ENCODE measurements at regions not wholly inside any gene's neighbourhood (a gene's known extent, or its start where the extent isn't known, plus 50 kb on each side); places are given as distances from the start of the nearest gene placed in this dataset.

- TF ChIP-seq, protein P1, sequence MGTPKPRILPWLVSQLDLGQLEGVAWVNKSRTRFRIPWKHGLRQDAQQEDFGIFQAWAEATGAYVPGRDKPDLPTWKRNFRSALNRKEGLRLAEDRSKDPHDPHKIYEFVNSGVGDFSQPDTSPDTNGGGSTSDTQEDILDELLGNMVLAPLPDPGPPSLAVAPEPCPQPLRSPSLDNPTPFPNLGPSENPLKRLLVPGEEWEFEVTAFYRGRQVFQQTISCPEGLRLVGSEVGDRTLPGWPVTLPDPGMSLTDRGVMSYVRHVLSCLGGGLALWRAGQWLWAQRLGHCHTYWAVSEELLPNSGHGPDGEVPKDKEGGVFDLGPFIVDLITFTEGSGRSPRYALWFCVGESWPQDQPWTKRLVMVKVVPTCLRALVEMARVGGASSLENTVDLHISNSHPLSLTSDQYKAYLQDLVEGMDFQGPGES (IDR thresholded peaks at IDR 0.05; ENCODE audit: low read depth, low read length), result no peak
- no peak for TF ChIP-seq CTCF (IDR thresholded peaks at IDR 0.05)
- no peak for TF ChIP-seq PBX3 (IDR thresholded peaks at IDR 0.05)
- TF ChIP-seq EZH2phosphoT487 (IDR thresholded peaks at IDR 0.05; ENCODE audit: borderline replicate concordance, low read depth), result no peak
Measured at GRCh38 chr6:27148404-27148795, 99.1 kb upstream of the PRSS16 start (continued).

DNA sequence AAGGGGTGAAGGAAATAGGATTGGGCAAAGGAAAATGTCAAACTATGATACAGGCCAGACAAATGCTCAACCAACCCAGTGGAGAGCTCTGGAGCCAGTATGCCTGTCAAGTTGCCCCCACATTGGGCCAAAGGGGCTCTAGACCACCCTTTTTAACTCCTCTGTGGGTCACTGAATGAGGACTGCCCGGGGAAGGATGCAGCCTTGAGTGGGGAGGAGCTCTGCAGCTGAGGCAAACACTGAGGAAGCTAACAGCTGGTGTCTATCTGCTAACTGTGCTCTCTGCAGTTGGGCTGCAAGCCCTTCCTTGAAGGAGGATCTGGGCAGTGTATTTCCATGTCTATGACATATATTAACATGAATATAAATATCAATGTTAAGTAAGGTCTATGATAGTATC is 98.4 kb upstream of the PRSS16 start:
- H3K4me3 ChIP-seq (ENCODE audit: low read depth in 2 of 2, low read length in 1 of 2), result no peak overlapping the region
- H3K9ac ChIP-seq, result no peak overlapping the region
- TF ChIP-seq MEF2A (IDR thresholded peaks at IDR 0.05; ENCODE audit: borderline replicate concordance, low read depth), result no peak
- TF ChIP-seq FOXJ3 (CRISPR knock-in tag; IDR thresholded peaks at IDR 0.05), result no peak
- no peak for TF ChIP-seq RCOR1 (IDR thresholded peaks at IDR 0.05; ENCODE audit: low read length)
- WGBS (ENCODE audit: low lambda C conversion rate), result 88% methylated on average over 1 of the region's 1 CpG
- no peaks in the 10 kb centered on the region for H3K9me3 ChIP-seq
- ChIA-PET POLR2A (interaction anchor here (0.7 to 1.5 kb wide), 2 partner anchors 17 to 659 kb away, joined by 3 to 7 read pairs; a partner anchor contains a TSS), CTCF (interaction anchor here (0.8 to 1.2 kb wide), 2 partner anchors 22 to 28 kb away, joined by 3 read pairs; no protein-coding TSS in a partner anchor)
- H3K4me2 ChIP-seq, result no peak overlapping the region
- DNase-seq, result no peak
- H4K20me1 ChIP-seq (ENCODE audit: insufficient read depth), result no peaks in the 10 kb centered on the region
- peaks cover 25% of the 10 kb centered on the region for H3F3A ChIP-seq (replicated peaks; ENCODE audit: insufficient read depth)
- H3K79me2 ChIP-seq (ENCODE audit: insufficient read depth), result peaks cover 16% of the 10 kb centered on the region
- peaks cover 0 to 2% of the 10 kb centered on the region in 2 experiments; a peak in 1 of 4 replicates for H3K4me1 ChIP-seq (ENCODE audit: control insufficient read depth in 1 of 2, insufficient read depth in 2 of 2, low read depth in 1 of 2, low read length in 1 of 2)
- no peaks in the 10 kb centered on the region for H3K9me2 ChIP-seq
- H3K27ac ChIP-seq (ENCODE audit: low read depth in 2 of 2, low read length in 1 of 2), result no peak overlapping the region
- no peaks in the 10 kb centered on the region for H3K27me3 ChIP-seq (ENCODE audit: insufficient read depth)
- H3K36me3 ChIP-seq (replicated peaks in 1 of 2; ENCODE audit: control insufficient read depth in 1 of 2, insufficient read depth in 2 of 2, low read length in 1 of 2), result no peaks in the 10 kb centered on the region
- H2AFZ ChIP-seq (ENCODE audit: low read depth), result no peak overlapping the region

- no peaks in the 10 kb centered on the region for H3K27me3 ChIP-seq (ENCODE audit: insufficient read depth)
- 93% methylated on average over 1 of the region's 1 CpG for WGBS (ENCODE audit: low lambda C conversion rate)
- H4K20me1 ChIP-seq (ENCODE audit: insufficient read depth), result no peaks in the 10 kb centered on the region
- ChIA-PET CTCF (interaction anchor here (1.6 kb wide), 1 partner anchor 642 kb away, joined by 4 read pairs; no protein-coding TSS in a partner anchor), POLR2A (interaction anchor here (1.0 to 3.2 kb wide), 2 partner anchors 7 to 15 kb away, joined by 4 to 19 read pairs; a partner anchor contains a TSS)
- no peak overlapping the region for H3K4me2 ChIP-seq
- H2AFZ ChIP-seq (ENCODE audit: low read depth), result no peak overlapping the region; the same call in 1 of the 2 replicates
- no peak overlapping the region for H3K27ac ChIP-seq (ENCODE audit: low read depth in 2 of 2, low read length in 1 of 2)
- no peaks in the 10 kb centered on the region for H3K9me3 ChIP-seq
- H3F3A ChIP-seq (replicated peaks; ENCODE audit: insufficient read depth), result peaks cover 3% of the 10 kb centered on the region
- no peak for DNase-seq
- no peaks in the 10 kb centered on the region for H3K79me2 ChIP-seq (ENCODE audit: insufficient read depth)
- no peaks in the 10 kb centered on the region for H3K9me2 ChIP-seq
- no peak overlapping the region for H3K9ac ChIP-seq
- H3K4me1 ChIP-seq (ENCODE audit: control insufficient read depth in 1 of 2, insufficient read depth in 2 of 2, low read depth in 1 of 2, low read length in 1 of 2), result no peaks in the 10 kb centered on the region; a peak in 1 of 4 replicates
- no peaks in the 10 kb centered on the region for H3K36me3 ChIP-seq (replicated peaks in 1 of 2; ENCODE audit: control insufficient read depth in 1 of 2, insufficient read depth in 2 of 2, low read length in 1 of 2)
- TF ChIP-seq PBX3 (IDR thresholded peaks at IDR 0.05), result no peak
- TF ChIP-seq RCOR1 (IDR thresholded peaks at IDR 0.05; ENCODE audit: low read length), result no peak
- H3K4me3 ChIP-seq (ENCODE audit: low read depth in 2 of 2, low read length in 1 of 2), result no peak overlapping the region
Measured at GRCh38 chr6:27154696-27155095, 92.8 kb upstream of the PRSS16 start.
